GM21526 (cell line): ENCODE measurements at regions not wholly inside any gene's neighbourhood (a gene's known extent, or its start where the extent isn't known, plus 50 kb on each side); places are given as distances from the start of the nearest gene placed in this dataset.

Experiments used
- ATAC-seq: cut with Tn5 transposase; IDR thresholded peaks from one replicate; pipeline ENCODE4 v1.9.1; 2021; ENCODE audit warnings: moderate library complexity; ENCODE audit not compliant: unreplicated experiment, low FRiP score

DNA sequence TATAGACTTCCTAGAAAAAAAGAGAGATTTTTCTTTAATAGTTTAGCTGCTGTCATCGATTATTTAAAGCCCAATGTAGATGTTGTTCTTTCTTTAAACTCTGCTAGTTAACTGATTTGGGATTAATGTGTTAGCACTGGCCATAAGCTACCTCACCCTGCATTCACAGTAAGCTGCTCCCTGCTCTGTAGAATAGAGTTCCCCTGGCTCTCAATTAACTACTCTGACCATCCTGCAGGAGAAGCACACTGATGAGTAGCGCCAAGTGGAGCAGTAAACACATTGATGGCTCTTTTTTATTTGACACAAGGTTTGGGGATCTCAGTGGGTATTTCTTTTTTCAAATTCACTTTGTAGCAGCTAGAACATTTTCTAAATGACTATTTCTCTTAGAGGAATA is 807.9 kb upstream of the ZNF608 start:
- ATAC-seq, result no peak

DNA sequence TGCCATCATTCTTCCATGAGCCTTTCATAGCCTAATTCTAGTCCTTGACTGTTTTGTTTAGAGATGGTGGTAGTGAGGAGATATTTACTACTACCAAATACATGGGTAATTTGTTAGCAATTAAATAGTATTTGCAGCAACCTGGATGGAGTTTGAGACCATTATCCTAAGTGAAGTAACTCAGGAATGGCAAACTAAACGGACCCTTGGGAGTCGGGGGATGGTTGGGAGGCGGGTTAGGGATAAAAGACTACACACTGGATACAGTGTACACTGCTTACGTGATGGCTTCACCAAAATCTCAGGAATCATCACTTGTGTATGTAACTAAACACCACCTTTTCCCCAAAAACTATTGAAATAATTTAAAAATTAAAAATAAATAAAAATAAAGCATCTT is 809.2 kb upstream of the ZNF608 start:
- ATAC-seq, result no peak

DNA sequence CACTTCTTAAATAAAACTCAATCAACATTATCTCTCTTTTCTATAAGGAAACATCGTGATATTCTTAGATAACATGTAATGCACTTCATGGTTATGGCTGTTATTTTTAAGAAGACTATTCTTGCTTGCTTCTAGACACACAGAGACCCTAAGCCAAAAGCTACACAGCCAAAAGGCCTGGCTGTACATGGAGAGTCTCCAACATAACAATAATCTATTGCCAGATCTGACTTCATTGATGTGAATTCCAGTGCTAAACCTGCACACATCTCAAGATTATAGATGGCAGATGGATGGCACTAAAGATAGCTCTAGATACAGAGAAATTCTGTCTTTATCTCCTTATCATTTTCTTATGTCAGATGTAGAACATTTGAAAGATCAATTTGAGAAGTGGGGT is 811.6 kb upstream of the ZNF608 start:
- no peak for ATAC-seq

DNA sequence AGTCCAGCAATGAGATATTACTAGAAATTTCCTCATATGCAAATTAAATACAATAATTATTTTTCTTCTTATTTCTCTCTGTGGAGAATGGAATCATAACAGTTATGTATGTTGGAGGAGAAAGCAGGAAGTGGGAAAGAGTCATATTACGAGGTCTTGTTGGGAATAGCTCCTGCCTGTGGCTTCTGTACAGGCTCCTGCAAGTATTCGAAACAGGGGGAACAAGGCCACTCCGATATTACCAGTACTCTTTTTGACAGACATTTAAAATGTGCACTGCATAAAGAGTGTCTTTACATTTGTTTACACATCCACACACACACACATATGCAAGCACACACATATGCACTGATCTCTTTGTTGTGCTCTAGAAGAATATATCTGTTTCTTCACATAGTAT is 812.0 kb upstream of the ZNF608 start:
- ATAC-seq, result no peak

DNA sequence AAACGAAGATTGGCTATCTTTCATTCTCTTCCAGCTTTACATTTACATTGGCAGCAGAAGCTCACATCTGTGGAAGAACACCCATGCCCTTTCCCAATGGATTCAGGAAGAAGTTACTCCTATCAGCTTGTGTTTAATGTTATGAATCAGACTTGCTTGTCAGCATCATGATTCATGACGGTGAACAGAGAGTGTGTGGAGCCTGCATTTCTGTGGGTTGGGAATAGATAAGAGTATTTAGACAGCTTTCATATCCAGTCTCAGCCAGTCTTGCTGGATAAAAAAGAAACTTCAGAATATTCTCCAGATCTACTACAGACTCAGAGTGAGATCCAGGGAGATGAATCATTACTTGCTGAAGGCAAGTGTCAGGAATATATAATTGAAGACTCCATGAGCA is 812.9 kb upstream of the ZNF608 start:
- ATAC-seq, result no peak

DNA sequence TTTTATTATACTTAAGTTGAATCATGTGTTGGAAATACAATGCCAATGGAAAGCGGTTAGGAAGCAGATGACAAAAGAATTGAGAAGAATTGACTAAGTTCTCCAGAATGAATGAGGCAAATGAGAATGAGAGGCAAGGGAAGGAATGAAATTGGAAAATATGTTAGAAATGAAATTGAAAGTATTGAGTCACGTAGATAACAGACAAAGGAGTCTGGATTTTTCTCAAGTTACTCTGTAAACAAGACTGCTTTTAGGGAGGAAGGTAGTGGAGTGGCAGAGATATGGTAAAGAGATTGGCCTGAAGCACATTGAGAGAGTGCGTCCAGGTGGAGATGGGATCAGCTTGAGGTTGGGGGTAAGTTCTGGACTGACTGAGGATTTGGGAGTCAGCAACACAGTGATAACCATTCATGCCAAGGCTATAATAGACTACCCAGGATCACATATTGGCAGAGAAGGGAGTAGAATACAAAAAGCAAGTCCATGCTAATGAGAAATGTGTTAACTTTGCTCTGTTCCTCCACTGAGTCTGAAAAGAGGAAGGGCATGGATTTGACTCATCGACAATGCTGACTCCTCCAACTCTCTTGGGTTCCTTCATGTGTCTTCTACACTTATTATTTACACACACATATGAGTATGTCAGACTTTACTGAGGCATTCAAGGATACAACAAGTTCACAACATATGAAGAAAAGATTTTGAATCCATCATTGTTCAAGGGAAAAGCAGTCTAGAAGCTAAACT is 814.2 kb upstream of the ZNF608 start:
- ATAC-seq, result no peak

DNA sequence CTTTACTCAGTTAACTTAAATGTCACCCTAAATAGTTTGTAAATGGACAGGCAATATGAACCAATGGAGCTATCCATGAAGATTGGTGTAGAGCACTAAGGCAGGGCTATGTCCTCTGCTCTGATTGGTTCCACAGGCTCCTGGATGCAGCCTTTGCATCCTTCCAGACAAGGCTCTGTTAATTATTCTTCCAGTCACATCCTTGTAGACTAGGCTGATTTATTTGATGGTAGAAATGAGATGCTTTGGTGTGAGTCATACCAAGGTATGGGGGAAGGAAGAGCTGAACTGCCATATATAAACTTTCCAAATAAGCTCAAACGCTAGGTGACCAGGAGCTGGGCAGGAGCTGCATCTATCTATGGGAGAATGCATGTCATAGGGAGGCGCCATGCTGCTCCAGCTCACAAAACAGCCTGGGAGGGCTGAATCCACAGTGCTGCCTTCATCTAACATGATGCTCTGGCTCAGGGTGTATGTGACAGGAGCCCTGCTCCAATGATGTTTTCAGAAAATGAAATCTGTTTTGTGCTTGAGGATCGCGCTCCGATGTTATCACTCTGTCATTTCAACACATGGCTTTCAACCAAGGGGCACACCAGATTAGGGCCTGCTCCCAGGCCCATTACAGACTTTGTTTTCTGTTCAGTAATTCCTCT is 818.0 kb upstream of the ZNF608 start:
- no peak for ATAC-seq

DNA sequence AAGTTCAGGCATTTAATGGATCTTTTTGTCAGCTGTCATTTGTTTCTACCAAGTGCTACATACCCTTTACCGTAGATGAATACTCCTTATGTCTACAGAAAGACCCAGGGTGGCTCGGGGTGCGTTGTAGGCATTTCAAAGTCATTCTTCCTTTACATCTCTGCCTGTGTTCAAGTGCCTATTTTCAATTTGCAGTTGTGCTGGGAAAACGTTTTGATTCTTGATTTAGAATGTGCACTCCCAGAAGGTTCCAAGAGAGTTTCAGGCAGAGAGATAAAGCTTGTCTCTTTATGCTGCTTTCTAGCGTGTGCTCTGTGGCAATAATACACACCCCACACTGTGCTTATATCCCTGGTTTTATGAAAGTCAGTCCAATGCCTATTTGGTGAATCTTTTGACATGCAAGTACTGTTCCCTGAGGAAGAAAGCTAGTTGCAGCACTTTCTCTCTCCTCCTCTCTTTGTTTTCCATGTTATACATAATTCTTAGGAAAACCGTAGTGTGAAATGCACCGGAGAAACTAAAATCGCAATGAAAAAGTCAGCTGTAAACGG is 828.1 kb upstream of the ZNF608 start:
- no peak for ATAC-seq

DNA sequence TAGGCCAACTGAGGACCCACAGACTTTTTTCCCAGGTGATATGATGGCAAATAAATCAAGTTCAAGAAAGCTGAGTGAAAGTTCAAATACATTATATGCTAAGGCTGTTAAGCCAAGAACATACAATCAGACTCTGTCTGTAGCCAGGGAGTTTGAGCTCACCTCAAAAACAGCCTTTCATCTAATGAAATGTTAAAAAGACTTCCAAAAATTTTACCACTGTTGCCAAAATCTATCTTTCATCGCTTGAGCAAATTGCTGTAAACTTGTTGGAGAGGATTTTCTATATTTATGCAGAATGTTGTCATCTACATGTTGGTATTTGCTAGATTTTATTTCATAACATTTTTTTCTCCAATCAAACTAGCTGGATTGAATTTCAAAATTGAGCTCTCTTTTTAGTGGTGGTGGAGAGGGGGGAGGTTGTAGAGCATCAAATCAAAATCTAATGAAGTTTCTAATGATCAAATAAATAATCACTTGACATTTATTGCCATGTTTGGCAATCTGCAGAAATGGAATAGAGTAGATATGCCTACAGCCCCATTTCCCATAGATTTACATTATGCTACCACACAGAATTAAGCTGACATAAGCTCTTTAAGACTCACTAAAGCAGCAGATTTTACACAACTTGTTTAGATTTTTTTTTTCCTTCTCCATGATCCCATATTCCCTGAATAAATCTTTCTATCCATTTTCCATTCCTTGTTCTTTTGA is 828.9 kb upstream of the ZNF608 start:
- ATAC-seq, result no peak

DNA sequence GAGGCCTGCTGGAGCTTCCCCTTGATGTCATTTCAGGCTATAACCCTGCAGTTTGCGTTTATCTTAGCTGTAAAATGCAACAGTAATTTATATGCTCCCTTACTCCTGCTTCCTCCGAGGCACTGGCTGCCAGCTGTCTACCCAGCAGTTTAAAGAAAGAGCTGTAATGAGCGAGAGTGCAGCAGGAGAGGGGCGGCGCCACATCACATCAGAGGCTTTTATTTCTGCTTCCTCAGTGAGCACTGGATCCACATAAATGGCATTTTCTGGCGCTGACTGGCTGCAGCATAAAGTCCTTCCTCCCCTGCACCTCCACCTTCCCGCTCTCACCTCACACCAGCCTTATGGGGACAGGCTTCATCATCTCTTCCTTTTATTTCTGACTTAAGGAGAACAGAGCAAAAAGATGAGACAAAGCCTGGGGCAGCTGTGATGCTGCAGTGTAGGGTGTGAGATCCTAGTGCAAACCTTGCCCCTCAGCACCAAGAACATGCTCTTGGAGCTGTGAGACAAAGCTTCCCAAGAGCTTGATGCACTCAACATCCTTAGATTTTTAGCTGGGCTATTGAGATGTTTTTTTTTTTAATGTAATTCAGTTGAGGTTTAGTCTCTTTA is 829.6 kb upstream of the ZNF608 start:
- no peak for ATAC-seq

DNA sequence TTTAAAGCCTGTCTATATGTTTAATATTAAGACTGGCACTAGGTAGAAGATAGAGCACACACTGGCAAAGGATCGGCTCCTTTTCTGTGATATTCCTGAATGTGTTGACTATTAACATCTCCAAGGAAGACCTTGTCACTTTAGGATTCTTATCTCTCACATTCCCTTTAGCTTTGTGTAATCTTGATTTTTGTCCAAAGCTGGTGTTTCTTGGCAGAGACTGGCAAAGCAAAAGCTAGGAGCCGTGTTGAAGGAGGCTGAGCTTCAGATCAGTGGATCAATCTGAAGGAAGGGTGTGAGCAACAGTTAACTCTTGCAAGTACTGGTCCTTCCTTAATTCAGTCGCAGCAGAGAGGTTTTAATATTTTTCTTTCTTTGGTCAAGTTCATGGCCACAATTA is 830.4 kb upstream of the ZNF608 start:
- no peak for ATAC-seq

DNA sequence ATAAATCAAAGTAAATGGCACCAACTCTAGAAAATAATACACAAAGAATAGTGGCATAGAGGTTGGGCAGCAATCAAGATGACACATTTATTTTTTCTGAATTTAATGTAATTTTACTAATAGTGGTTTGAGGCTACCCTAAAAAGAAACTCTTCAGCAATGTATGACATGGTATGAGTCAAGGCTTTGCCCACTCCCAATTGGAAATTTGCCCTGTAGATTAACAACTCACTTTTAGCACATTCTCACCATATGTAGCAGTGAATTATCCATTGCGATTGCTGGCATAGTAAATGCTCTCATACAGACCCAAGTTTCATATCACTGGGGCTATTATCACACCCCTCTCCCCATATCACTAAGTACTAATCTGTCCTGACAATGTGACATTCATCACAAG is 832.1 kb upstream of the ZNF608 start:
- ATAC-seq, result no peak

DNA sequence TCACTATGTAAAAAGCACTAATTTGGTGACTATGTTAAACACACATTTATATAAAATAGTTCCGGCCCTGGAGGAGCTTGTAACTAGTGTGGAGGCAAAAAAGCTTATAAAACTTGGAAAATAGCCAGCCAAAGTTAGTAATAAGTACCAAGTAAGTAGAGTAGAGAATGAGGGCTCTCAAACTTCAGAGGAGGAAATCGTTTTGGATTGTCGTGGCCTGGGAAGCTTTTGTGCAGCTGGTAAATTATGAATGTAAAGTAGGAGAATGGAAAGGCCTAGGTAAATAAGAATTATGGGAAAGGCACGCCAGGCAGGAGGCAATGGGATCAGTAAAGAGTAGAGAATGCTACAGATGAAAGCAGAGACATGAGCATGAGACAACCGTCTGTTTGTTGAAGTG is 832.7 kb upstream of the ZNF608 start:
- no peak for ATAC-seq

DNA sequence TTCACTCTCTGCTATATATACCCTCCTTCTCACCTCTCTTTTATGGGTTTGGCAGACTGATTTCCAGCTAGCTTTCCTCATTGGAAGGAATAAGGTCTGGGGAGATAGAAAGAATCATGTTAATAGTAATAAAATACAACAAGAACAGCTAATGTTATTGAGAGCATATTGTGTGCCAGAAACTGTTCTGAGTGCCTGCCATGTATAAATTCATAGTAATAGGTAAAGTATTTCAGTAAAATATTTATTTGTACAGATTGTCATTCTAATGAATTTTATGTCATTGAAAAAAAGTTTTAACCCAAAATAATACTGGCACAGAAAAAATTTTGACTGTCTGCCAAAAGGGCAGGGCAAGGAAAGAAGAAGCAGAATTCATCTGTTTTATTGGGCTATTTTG is 834.9 kb upstream of the ZNF608 start:
- ATAC-seq, result no peak

DNA sequence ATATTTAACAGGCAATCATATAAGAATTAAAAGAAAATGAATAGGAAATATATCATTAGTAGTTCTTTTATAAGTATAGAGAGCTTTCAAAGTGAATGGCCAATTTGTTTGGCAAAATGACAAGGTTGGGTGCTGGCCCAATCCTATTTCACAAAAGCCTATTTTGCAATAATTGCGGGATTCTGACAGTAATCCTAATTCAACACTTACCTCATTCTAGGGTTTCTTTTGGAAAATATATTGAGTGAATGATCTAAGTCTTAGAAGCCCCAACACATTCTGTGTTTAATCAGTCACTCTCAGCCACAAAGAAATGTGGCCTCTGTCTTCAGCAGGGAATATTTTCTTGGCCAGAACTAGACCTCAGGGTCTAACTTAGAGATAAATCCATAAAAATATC is 835.9 kb upstream of the ZNF608 start:
- no peak for ATAC-seq

DNA sequence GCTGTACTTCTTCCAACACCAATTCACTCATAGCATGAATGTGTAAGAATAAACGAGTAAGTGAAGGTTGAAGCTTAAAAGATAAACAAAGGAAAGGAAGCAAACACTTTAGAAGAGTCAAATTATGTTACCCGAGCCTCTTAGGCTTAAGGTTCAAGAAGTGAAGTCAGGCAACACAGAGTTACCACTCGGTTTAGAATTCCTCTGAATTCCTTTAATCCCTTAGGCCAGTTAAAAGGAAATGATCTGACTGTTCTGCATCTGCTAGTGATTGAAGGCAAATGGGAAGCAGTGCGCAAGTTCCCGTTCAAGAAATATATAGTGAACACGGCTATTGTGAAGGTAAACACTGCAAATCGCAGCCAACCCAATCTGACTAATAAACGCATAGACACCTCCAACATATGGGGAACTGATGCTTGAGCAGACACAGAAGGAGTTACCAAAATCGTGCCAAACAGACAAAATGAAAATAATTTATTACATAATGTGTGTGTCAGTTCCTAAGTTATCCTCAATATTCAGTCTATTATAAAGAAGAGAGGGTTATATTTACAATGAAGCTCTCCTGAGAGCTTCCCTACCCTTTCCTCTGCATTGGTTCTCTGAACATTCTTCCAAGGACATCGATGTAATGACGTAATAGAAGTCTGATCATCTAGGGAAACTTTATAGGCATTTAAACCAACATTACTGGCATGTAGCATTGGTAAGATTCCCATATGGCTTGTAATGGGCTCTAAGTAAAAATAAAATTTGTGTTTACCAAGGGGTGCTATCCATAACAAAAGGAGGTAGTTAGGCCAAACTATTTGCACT is 837.1 kb upstream of the ZNF608 start:
- no peak for ATAC-seq

DNA sequence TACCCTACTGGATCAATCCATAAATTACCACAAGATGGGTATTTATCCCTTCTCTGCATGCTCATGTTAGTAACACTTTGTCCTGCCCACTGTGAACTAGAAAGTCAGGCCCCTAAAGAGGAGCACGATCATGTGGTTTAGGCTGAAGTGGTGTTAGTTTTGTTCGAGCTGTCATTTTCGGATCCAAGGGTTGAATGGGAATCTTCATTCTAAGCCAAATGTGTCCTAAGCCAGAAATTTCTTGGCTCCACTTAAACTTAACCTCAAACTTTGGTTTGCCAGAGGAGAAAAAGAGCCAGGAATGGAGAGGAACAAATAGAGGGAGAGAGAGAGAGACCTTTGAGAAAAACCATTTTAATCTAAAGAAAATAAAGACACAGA is 837.7 kb upstream of the ZNF608 start:
- ATAC-seq, result no peak

DNA sequence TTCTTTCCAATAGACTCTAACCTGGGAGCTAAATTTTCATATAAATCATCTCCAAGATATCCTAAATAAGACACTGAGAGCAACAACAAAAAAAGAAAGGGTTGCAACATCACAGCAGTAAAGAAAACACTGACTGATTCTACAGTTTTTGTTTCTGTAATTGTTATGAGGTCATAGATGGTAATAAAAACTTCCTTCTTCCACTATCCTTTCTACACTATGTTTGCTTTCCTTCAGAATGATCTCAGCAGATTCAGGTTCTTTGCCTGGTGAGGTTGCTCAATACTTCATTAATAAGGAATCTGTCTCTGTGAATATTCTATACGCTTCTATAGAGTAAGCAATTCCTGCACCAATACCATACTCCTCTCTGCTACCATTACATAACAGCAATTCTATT is 835.6 kb upstream of the GRAMD2B start:
- ATAC-seq, result no peak

DNA sequence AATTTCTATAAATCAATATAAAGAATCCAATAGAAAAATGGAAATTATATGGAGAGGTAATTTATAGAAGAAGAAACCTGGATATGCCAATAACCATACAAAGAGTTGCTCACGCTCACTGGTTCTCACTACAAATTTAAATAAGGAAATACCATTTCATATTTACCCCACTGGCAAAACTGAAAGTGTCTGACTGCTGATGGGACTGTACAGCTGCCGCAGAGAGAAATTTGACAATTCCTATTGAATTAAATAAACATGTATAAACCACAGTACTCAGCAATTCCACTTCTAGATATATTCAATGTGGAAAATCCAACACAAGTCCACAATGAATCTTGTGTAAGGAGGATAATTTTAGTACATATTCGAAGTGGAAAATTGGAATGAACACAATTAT is 830.4 kb upstream of the GRAMD2B start:
- ATAC-seq, result no peak

DNA sequence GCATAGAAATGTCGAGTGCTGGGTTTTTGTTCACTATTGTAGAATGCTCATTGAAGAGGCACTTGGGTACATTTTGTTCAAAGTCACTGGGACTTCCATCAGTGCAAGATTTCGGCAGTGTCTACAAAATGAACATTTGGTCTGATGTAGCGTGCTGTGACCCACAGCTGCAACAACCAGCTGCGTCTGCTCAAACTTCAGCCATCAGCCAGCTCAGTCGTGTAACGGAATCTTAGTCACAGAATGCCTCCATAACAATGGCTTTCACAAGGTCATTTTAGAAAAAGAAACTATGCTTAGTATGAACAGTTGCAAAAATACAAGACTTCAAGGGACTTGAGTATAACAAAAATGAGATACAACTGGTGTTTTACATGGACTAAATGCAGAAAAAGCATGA is 828.1 kb upstream of the GRAMD2B start:
- ATAC-seq, result no peak
